HEK293 (cell line): ENCODE measurements at regions not wholly inside any gene's neighbourhood (a gene's known extent, or its start where the extent isn't known, plus 50 kb on each side); places are given as distances from the start of the nearest gene placed in this dataset.

Experiments used
- CTCF ChIA-PET: fragments of 350-600 bp; formaldehyde crosslinking; extraction: SDS; loops from one replicate; lab custom pipeline; 2021; ENCODE audit warnings: antibody characterized with exemption; lab: Yijun Ruan, JAX
- POLR2A ChIA-PET: fragments of 300-600 bp; formaldehyde crosslinking; extraction: SDS; loops from one replicate; lab custom pipeline; 2020; ENCODE audit warnings: antibody characterized with exemption, inconsistent platforms; lab: Yijun Ruan, JAX
- H3K27ac ChIP-seq: fragments of 200-500 bp; sonication (Bioruptor generic); 2 replicates; pipeline ENCODE4 v1.5.1; 2014; ENCODE audit warnings: low read depth, low read length, control low read depth, inconsistent platforms; ENCODE audit errors: extremely low read depth
- H3K36me3 ChIP-seq, 2 experiments: fragments of 200-500 bp in 1 of 2; sonication (Bioruptor generic) in 1 of 2; 1 replicate in 1 of 2; 2 replicates in 1 of 2; pipeline ENCODE4 v1.5.1; 2014 to 2017; ENCODE audit warnings: inconsistent platforms in 2 of 2, low read length in 2 of 2; ENCODE audit not compliant: control insufficient read depth in 2 of 2, insufficient read depth in 1 of 2
- H3K4me1 ChIP-seq: fragments of 200-500 bp; sonication (Bioruptor generic); 2 replicates; pipeline ENCODE4 v1.5.1; 2014; ENCODE audit warnings: mild to moderate bottlenecking, low read length, inconsistent platforms; ENCODE audit not compliant: control insufficient read depth, insufficient read depth
- H3K4me3 ChIP-seq: 2 replicates; pipeline ENCODE4 v1.5.1; 2011; ENCODE audit warnings: low read depth, mild to moderate bottlenecking, control low read depth, low read length, moderate library complexity
- H3K9me3 ChIP-seq: fragments of 200-500 bp; sonication (Bioruptor generic); 2 replicates; pipeline ENCODE4 v1.5.1; 2014; ENCODE audit warnings: low read depth, low read length, inconsistent platforms; ENCODE audit not compliant: control insufficient read depth, insufficient read depth
- GFI1B ChIP-seq: fragments of 450-650 bp; formaldehyde crosslinking; IDR thresholded peaks from 2 replicates; pipeline ENCODE4 v1.5.1; 2016; ENCODE audit warnings: missing biosample characterization, missing genetic modification characterization
- GLI2 ChIP-seq: fragments of 450-650 bp; formaldehyde crosslinking; IDR thresholded peaks from 2 replicates; pipeline ENCODE4; 2017; ENCODE audit warnings: missing biosample characterization, missing genetic modification characterization, low read depth, borderline replicate concordance
- KLF8 ChIP-seq: fragments of 450-650 bp; formaldehyde crosslinking; IDR thresholded peaks from 2 replicates; pipeline ENCODE4 v1.5.1; 2016; ENCODE audit warnings: missing biosample characterization, missing genetic modification characterization
- MZF1 ChIP-seq: fragments of 450-650 bp; formaldehyde crosslinking; IDR thresholded peaks from 2 replicates; pipeline ENCODE4 v1.5.1; 2017; ENCODE audit warnings: missing biosample characterization, missing genetic modification characterization, borderline replicate concordance
- ZBTB6 ChIP-seq: fragments of 450-650 bp; formaldehyde crosslinking; IDR thresholded peaks from 2 replicates; pipeline ENCODE4 v1.5.1; 2017; ENCODE audit warnings: missing biosample characterization, missing genetic modification characterization
- ZNF114 ChIP-seq: fragments of 450-650 bp; formaldehyde crosslinking; IDR thresholded peaks from 2 replicates; pipeline ENCODE4 v1.5.0; 2017; ENCODE audit warnings: missing biosample characterization, missing genetic modification characterization
- ZNF133 ChIP-seq: fragments of 450-650 bp; formaldehyde crosslinking; IDR thresholded peaks from 2 replicates; pipeline ENCODE4 v1.5.1; 2016; ENCODE audit warnings: missing biosample characterization, missing genetic modification characterization
- ZNF2 ChIP-seq: fragments of 450-650 bp; formaldehyde crosslinking; IDR thresholded peaks from 2 replicates; pipeline ENCODE4 v1.5.1; 2016; ENCODE audit warnings: missing biosample characterization, missing genetic modification characterization
- ZNF24 ChIP-seq: fragments of 450-650 bp; formaldehyde crosslinking; IDR thresholded peaks from 2 replicates; pipeline ENCODE4 v1.5.1; 2016; ENCODE audit warnings: missing biosample characterization, missing genetic modification characterization
- ZNF26 ChIP-seq: fragments of 450-650 bp; formaldehyde crosslinking; IDR thresholded peaks from 2 replicates; pipeline ENCODE4 v1.5.1; 2016; ENCODE audit warnings: missing biosample characterization, missing genetic modification characterization
- ZNF266 ChIP-seq: fragments of 450-650 bp; formaldehyde crosslinking; IDR thresholded peaks from 2 replicates; pipeline ENCODE4 v1.5.1; 2016; ENCODE audit warnings: missing biosample characterization, missing genetic modification characterization, low read depth
- ZNF394 ChIP-seq: fragments of 450-650 bp; formaldehyde crosslinking; IDR thresholded peaks from 2 replicates; pipeline ENCODE4 v1.5.1; 2016; ENCODE audit warnings: missing biosample characterization, missing genetic modification characterization, mild to moderate bottlenecking, moderate library complexity, borderline replicate concordance
- ZNF488 ChIP-seq: fragments of 450-650 bp; formaldehyde crosslinking; IDR thresholded peaks from 2 replicates; pipeline ENCODE4 v1.5.1; 2016; ENCODE audit warnings: missing biosample characterization, missing genetic modification characterization
- ZNF530 ChIP-seq: fragments of 450-650 bp; formaldehyde crosslinking; IDR thresholded peaks from 2 replicates; pipeline ENCODE4 v1.5.1; 2016; ENCODE audit warnings: low read depth, missing biosample characterization, missing genetic modification characterization
- ZNF544 ChIP-seq: fragments of 450-650 bp; formaldehyde crosslinking; IDR thresholded peaks from 2 replicates; pipeline ENCODE4 v1.5.0; 2017; ENCODE audit warnings: missing biosample characterization, missing genetic modification characterization
- ZNF548 ChIP-seq: fragments of 450-650 bp; formaldehyde crosslinking; IDR thresholded peaks from 2 replicates; pipeline ENCODE4 v1.5.1; 2016; ENCODE audit warnings: missing biosample characterization, missing genetic modification characterization
- ZNF549 ChIP-seq: fragments of 450-650 bp; IDR thresholded peaks from 2 replicates; pipeline ENCODE4 v1.5.1; 2018; ENCODE audit warnings: missing biosample characterization, missing genetic modification characterization, mild to moderate bottlenecking, inconsistent platforms, moderate library complexity
- ZNF621 ChIP-seq: fragments of 450-650 bp; formaldehyde crosslinking; IDR thresholded peaks from 2 replicates; pipeline ENCODE4 v1.5.1; 2017; ENCODE audit warnings: missing biosample characterization, missing genetic modification characterization
- ZNF660 ChIP-seq: fragments of 450-650 bp; IDR thresholded peaks from 2 replicates; pipeline ENCODE4 v1.5.1; 2018; ENCODE audit warnings: missing biosample characterization, mild to moderate bottlenecking, missing genetic modification characterization
- ZNF843 ChIP-seq: fragments of 450-650 bp; formaldehyde crosslinking; IDR thresholded peaks from 2 replicates; pipeline ENCODE4 v1.5.1; 2016; ENCODE audit warnings: missing biosample characterization, missing genetic modification characterization
- TF ChIP-seq, protein P1 (sequence below): fragments of 450-650 bp; formaldehyde crosslinking; IDR thresholded peaks from 2 replicates; pipeline ENCODE4 v1.5.1; 2016; ENCODE audit warnings: missing biosample characterization, missing genetic modification characterization, borderline replicate concordance
- TF ChIP-seq, protein P2 (sequence below): fragments of 450-650 bp; IDR thresholded peaks from 2 replicates; pipeline ENCODE4 v1.5.1; 2018; ENCODE audit warnings: missing biosample characterization, mild to moderate bottlenecking, missing genetic modification characterization
- TF ChIP-seq, protein P3 (sequence below): fragments of 450-650 bp; formaldehyde crosslinking; IDR thresholded peaks from 2 replicates; pipeline ENCODE4 v1.5.1; 2016; ENCODE audit warnings: missing biosample characterization, missing genetic modification characterization
- TF ChIP-seq, protein P4 (sequence below): fragments of 450-650 bp; formaldehyde crosslinking; IDR thresholded peaks from 2 replicates; pipeline ENCODE4 v1.5.1; 2016; ENCODE audit warnings: missing biosample characterization, missing genetic modification characterization

DNA sequence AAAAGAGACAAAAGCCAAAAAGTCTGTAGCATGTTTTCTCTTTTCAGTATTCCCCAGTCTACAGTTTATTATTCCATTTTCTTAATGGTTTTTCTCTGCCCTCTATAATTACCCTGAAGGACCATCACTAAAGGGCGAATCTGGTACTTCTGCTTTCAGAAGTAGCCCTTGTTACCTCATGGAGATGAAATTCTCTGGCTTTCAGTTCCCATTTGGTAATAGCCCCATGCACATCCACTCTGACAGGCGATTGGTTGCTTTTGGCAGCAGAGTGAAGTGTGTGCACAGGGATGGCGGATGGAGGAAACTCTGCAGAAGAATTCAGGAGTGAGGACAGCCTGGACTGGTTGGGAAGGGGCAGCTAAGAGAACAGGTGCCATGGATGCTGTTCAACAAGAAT, 66.3 kb upstream of the NABP1 start:
- Histone ChIP-seq H3K4me3 (no peak overlapping the region), H3K27ac (no peak overlapping the region), H3K36me3 (no peaks in the 10 kb centered on the region), H3K9me3 (no peaks in the 10 kb centered on the region), H3K4me1 (no peaks in the 10 kb centered on the region)
- CTCF ChIA-PET: interaction anchor here (1.4 kb wide), 1 partner anchor 27 kb away, joined by 3 read pairs; no protein-coding TSS in a partner anchor
- POLR2A ChIA-PET: interaction anchor here (1.1 kb wide), 1 partner anchor 66 kb away, joined by 4 read pairs; the partner anchor contains the start of gene NABP1
- TF ChIP-seq ZNF549 (tag by site-specific recombination) (no peak), ZNF544 (no peak), ZNF2 (tag by site-specific recombination) (no peak)
- TF ChIP-seq, protein P1, sequence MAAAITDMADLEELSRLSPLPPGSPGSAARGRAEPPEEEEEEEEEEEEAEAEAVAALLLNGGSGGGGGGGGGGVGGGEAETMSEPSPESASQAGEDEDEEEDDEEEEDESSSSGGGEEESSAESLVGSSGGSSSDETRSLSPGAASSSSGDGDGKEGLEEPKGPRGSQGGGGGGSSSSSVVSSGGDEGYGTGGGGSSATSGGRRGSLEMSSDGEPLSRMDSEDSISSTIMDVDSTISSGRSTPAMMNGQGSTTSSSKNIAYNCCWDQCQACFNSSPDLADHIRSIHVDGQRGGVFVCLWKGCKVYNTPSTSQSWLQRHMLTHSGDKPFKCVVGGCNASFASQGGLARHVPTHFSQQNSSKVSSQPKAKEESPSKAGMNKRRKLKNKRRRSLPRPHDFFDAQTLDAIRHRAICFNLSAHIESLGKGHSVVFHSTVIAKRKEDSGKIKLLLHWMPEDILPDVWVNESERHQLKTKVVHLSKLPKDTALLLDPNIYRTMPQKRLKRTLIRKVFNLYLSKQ: no peak

DNA sequence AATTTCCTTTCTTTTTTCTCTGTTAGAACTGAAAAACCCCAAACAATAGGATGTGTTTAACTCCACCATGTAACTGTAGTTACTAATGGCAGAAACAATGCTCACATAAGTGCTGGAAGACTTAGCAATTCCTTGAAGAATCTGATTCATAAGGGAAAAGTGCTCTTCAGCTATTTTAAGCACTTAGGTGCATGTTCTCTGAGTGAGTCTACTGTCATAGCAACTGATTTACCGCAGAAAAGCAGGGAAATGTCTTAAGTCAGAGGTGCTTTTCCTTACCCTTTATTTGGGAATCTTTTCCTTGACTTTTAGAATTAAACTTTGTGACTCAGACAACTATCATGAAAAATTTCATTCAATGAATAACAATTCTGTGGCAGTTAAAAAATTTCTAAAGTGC, 65.4 kb upstream of the NABP1 start:
- Histone ChIP-seq H3K4me3 (no peak overlapping the region), H3K4me1 (no peaks in the 10 kb centered on the region), H3K36me3 (no peaks in the 10 kb centered on the region), H3K9me3 (no peaks in the 10 kb centered on the region), H3K27ac (no peak overlapping the region)
- ChIA-PET CTCF (interaction anchor here (1.4 kb wide), 1 partner anchor 26 kb away, joined by 3 read pairs; no protein-coding TSS in a partner anchor), POLR2A (interaction anchor here (1.1 kb wide), 1 partner anchor 65 kb away, joined by 4 read pairs; the partner anchor contains the start of gene NABP1)
- TF ChIP-seq, protein P2, sequence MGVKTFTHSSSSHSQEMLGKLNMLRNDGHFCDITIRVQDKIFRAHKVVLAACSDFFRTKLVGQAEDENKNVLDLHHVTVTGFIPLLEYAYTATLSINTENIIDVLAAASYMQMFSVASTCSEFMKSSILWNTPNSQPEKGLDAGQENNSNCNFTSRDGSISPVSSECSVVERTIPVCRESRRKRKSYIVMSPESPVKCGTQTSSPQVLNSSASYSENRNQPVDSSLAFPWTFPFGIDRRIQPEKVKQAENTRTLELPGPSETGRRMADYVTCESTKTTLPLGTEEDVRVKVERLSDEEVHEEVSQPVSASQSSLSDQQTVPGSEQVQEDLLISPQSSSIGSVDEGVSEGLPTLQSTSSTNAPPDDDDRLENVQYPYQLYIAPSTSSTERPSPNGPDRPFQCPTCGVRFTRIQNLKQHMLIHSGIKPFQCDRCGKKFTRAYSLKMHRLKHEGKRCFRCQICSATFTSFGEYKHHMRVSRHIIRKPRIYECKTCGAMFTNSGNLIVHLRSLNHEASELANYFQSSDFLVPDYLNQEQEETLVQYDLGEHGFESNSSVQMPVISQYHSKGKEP (tag by site-specific recombination): no peak
- no peak for TF ChIP-seq ZNF26 (tag by site-specific recombination)
- TF ChIP-seq MZF1: no peak
- no peak for TF ChIP-seq ZNF621 (tag by site-specific recombination)
- no peak for TF ChIP-seq ZBTB6
- no peak for TF ChIP-seq ZNF114 (tag by site-specific recombination)
- TF ChIP-seq ZNF133 (tag by site-specific recombination): no peak
- TF ChIP-seq GLI2 (tag by site-specific recombination): no peak
- no peak for TF ChIP-seq ZNF548
- no peak for TF ChIP-seq ZNF266 (tag by site-specific recombination)
- TF ChIP-seq ZNF24 (tag by site-specific recombination): no peak
- TF ChIP-seq ZNF843 (tag by site-specific recombination): no peak

DNA sequence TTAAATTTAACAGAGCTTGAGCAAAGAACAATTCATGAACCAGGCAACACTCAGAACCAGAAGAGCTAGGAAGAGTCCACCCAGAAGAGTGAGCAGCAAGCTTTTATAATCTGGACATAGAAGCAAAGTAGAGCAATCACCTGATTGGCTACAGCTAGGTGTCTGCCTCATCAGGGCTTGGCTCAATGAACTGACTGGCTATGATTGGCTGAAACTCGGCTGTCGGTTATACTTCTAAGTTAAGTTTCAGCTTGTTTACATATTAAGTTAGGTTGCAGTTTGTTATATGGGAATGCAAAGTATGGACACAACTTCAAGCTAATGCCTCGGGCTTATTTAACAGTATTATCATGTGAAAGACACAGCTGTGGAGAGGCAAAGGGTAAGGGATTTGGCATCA, 63.2 kb upstream of the NABP1 start:
- ChIA-PET CTCF (interaction anchor here (0.6 kb wide), 2 partner anchors 19 to 478 kb away, joined by 3 read pairs; no protein-coding TSS in a partner anchor), POLR2A (interaction anchor here (0.6 to 1.1 kb wide), 3 partner anchors 35 to 77 kb away, joined by 3 to 10 read pairs (median 5); partner anchors contain the start of gene NABP1)
- Histone ChIP-seq H3K9me3 (no peaks in the 10 kb centered on the region), H3K4me1 (no peaks in the 10 kb centered on the region), H3K36me3 (no peaks in the 10 kb centered on the region), H3K27ac (no peak overlapping the region), H3K4me3 (no peak overlapping the region)
- TF ChIP-seq KLF8 (tag by site-specific recombination): no peak
- TF ChIP-seq, protein P3, sequence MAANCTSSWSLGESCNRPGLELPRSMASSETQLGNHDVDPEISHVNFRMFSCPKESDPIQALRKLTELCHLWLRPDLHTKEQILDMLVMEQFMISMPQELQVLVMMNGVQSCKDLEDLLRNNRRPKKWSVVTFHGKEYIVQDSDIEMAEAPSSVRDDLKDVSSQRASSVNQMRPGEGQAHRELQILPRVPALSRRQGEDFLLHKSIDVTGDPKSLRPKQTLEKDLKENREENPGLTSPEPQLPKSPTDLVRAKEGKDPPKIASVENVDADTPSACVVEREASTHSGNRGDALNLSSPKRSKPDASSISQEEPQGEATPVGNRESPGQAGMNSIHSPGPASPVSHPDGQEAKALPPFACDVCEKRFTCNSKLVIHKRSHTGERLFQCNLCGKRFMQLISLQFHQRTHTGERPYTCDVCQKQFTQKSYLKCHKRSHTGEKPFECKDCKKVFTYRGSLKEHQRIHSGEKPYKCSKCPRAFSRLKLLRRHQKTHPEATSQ (tag by site-specific recombination): no peak
- TF ChIP-seq GFI1B: no peak
- TF ChIP-seq ZNF488 (tag by site-specific recombination): no peak
- no peak for TF ChIP-seq ZNF530 (tag by site-specific recombination)
- no peak for TF ChIP-seq ZNF394
- TF ChIP-seq, protein P4, sequence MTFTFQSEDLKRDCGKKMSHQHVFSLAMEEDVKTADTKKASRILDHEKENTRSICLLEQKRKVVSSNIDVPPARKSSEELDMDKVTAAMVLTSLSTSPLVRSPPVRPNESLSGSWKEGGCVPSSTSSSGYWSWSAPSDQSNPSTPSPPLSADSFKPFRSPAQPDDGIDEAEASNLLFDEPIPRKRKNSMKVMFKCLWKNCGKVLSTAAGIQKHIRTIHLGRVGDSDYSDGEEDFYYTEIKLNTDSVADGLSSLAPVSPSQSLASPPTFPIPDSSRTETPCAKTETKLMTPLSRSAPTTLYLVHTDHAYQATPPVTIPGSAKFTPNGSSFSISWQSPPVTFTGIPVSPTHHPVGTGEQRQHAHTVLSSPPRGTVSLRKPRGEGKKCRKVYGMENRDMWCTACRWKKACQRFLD (tag by site-specific recombination): no peak
- no peak for TF ChIP-seq ZNF660 (tag by site-specific recombination)
